ELF-1 (cell line): ENCODE measurements at regions not wholly inside any gene's neighbourhood (a gene's known extent, or its start where the extent isn't known, plus 50 kb on each side); places are given as distances from the start of the nearest gene placed in this dataset.

Experiments
- DNase-seq: peaks from one replicate; pipeline ENCODE4 v3.0.0-alpha.2; 2016; ENCODE audit warnings: low read depth, low spot score

DNA sequence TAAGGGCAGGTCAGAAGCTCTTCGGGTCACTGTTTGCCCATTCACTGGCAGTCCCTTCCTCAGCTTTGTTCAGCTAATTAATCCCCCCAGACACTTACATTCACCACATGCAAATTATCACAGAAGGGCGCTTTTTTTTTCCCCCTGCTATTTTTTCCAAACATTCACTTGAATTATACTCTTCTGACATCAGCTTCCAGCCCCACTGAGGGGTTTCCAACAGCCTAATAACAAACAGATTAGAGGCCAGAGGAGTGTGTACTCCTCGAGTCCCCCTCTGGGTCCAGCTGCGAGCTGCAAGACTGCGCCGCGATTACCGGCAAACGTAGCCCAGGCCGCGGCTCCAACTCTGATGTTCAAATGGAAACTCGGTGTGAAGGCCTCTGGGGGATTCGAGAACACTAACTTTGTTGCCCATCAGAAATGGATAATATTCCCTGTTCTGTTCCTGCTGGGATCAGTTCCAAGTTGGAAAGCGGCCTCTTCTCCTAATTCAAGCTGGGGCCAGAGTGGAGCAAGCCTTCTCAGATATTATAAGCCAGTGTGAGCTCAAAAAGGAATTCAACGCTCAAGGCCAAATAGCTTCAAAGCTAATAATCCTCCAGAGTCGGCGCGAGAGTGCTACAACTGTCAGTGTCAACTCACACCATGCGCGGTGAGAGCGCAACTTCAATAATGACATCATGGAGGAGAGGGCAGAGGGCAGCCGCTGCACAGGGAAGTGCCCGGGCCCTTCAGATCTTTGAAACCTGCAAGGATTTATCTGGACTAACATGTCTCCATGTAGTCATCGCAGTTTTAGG is 560.8 kb downstream of the BNC2 start:
- peak; percentile 47 for DNase-seq

- peak; percentile 8 for DNase-seq
Observed at GRCh38 chr9:16310278-16311110, 560.0 kb downstream of the BNC2 start.

- no peak for DNase-seq
Observed at GRCh38 chr9:16312116-16312515, 558.4 kb downstream of the BNC2 start.

DNA sequence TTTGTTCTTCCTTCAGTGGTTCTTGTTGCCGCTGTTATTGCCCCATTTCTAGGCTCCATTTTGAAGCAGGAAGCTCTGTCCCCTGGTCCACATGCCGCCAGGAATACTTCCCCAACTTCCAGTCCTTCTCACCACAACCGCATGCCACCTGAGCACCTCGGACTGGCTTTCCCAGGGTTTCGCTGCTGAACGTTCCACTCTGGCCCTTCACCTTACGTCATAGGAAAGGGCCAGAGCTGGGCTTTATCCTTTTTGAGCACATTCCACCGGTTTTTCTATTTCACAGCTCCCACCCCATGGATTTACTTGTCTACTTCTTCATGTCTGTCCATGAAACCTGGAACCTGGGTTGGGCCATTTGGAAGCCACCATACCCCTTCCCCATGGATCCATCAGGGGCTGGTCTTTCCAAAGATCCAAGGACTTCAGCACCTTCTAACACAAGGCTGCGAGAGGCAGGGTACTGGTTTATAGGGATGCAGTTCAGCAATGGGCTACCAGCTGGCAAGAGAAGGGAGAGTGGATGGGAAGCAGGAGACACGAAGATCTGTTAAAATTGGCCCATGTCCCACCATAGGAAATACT is 557.4 kb downstream of the BNC2 start:
- no peak for DNase-seq

DNA sequence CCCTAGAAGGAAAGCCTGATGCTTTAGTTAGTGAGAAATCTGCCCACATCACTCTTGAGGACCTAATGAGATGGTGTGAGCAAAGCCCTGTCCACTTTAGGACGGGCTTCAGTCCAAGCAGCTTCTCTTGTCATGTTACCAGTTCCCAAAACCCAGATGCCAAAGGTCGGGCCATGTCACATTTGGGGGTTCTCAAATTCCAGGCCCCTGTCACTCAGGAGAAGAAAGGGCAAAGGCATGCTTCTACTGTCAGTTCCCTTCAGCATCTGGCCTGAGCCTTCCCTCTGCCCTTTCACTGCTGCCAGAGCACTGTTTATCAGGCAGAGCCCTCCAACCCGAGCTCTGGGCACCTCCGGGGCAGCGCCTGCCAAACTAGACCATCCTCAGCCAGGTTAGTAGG is 556.0 kb downstream of the BNC2 start:
- DNase-seq: no peak

- DNase-seq: no peak
Observed at GRCh38 chr9:16315720-16316119, 554.8 kb downstream of the BNC2 start.

DNA sequence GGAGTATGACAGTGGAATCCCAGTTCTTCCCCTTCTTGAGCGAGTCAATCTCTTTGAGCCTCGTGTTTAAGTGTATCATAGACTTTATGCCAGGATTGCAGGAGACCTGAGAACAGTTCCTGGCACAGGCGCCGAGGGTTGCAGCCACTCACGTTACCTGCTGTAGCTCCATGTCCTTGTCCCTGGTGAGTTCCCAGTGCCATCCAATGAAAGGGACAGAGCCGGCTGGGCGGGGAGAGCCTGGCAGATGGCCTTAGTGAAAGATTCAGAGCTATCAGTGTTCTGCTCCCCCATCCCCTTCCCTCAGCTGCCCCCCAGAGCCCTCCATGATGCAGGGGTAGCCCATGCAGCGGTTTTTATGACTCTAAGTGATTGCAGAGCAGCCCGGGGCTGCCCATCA is 554.0 kb downstream of the BNC2 start:
- no peak for DNase-seq

DNA sequence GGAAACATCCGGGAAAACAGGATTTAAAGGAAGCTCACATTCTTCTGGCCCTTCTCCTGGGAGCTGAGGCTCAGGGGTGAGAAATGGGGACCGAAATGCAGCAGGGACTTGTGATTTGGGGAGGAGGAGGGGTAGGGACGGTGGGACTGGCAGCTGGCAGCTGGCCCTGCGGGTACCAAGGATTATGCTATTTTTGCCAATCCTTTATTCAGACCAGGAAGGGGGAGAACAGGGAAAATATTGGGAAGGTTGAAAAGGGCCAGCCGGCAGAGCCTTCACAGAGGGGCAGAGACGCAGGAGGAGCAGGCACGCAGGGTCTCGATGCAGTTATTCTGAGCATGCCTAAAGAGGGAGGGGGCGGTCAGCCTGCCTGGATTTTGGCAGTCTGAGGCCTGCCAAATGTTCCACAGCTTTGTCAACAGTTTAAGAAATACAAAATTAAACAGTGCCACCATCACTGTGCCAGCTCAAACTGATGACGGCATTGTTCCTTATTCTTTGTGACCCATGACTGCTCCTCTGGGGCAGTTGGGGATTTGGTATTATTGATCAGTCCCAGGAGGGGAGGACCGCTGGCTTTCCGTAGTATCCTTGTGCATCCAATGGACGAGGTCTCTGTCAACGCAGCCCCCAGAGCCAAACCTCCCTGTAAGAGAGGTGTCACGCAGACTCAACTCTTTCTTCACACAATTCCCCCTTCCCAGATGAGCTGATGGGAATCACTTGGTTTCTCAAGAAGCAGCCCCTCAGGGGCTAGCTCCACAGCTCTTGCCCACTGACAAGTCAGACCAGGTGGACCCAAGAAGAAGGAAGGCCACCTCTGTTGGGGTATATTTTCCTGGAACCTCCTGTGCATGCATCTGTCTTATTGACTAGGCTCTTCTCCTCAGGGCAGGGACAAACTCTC is 553.3 kb downstream of the BNC2 start:
- DNase-seq: no peak

GRCh38 chr9:16318516-16319060 is 551.9 kb downstream of the BNC2 start:
- peak; percentile 7 for DNase-seq

DNA sequence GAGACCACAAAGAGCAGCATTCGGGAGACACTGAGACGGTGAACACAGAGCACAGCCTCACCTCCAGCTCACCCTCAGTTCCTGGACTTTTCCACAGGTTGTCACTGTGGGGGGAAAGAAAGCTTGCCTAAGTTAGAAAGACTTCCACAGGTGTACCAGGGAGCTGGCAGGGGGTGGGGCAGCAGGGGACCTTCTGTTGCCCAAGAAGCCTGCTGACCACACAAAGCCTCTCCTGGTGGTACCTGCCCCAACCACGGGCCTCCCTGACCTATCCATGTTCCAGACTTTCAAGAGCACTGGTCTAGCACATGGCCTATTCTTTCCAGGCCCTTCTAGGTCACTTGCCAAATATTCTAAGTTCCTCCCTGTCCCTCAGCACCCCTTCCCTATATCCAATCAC is 550.8 kb downstream of the BNC2 start:
- DNase-seq: no peak

GRCh38 chr9:16320338-16320902 is 550.0 kb downstream of the BNC2 start:
- DNase-seq: no peak

GRCh38 chr9:16321461-16322119 is 548.9 kb downstream of the BNC2 start:
- peak; percentile 6 for DNase-seq

GRCh38 chr9:16322849-16323248 is 547.6 kb downstream of the BNC2 start:
- DNase-seq: no peak

GRCh38 chr9:16325966-16326365 is 544.5 kb downstream of the BNC2 start:
- DNase-seq: no peak

DNA sequence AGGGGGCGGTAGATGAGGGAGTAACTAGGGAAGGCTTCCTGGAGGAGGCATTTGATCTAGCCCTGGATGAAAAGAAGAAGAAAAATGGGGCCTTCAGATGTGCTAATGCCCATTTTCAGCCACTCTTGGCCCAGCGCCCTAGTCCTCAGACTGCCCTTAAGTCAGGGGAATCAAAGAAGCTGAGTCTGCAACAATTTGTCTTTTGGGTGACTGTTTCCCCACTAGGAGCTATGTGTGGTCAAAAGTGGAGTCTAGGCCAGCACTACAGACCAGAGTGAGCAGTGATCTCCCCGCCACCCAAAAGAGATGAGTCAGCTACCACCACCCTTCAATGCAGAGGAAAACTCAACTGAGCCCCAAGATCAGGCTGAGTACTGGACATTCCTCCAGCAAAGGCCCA is 542.1 kb downstream of the BNC2 start:
- no peak for DNase-seq

- DNase-seq: no peak
Observed at GRCh38 chr9:16329671-16330113, 540.8 kb downstream of the BNC2 start.

DNA sequence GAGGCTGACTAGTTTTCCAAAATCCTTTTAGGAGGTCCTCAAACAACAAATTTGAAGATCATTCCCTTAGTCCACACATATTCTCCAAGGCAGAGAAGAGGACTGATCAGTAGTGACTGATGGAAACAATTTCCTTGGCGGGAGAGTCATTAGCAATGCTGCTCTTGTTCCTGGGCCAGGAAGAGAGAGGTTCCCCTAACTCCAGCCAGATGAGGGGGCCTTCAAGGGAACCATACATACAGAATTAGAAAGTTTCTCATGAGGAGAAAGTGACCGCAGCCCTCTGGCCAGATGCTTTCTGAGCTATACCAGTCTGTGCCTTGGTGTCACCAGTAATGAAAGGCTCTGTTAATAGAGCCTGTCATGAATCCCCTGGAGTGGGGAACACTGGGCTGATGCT is 539.4 kb downstream of the BNC2 start:
- DNase-seq: no peak

GRCh38 chr9:16331527-16331926 is 538.9 kb downstream of the BNC2 start:
- DNase-seq: no peak

DNA sequence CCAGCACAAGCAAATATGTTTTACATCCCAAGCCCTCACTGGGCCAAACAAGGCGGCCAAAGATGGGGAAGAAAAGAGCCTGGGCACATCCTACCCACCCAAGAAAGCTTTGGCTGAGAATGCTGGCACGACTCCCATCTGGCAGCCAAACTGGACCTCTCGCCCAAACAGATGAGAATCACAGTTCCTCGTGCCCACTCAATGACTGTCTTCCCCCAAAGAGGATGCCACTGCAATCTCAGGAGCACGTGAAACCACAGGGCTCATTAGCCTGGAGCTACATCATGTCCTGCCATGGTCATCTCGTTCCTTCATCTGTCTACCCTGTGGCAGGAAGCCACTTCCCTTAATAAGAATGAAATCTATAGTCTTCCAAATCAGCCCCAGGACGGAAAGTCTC is 536.8 kb downstream of the BNC2 start:
- DNase-seq: no peak
